OCI-M1 (cell line): ENCODE measurements at regions not wholly inside any gene's neighbourhood (a gene's known extent, or its start where the extent isn't known, plus 50 kb on each side); places are given as distances from the start of the nearest gene placed in this dataset.

Experiments used
- DNase-seq: peaks from one replicate; lab custom pipeline; 2025; lab: John Stamatoyannopoulos, UW

- DNase-seq = no peak
Measured at GRCh38 chr9:79210541-79211243, 361.1 kb upstream of the TLE4 start.

GRCh38 chr9:79213417-79214125, 358.2 kb upstream of the TLE4 start:
- DNase-seq = no peak

GRCh38 chr9:79215821-79216220, 355.9 kb upstream of the TLE4 start:
- DNase-seq = no peak

GRCh38 chr9:79220251-79220650, 351.5 kb upstream of the TLE4 start:
- DNase-seq = no peak

GRCh38 chr9:79220666-79221065, 351.1 kb upstream of the TLE4 start:
- no peak for DNase-seq

GRCh38 chr9:79221084-79221483, 350.7 kb upstream of the TLE4 start:
- no peak for DNase-seq

- DNase-seq = no peak
Measured at GRCh38 chr9:79222483-79222882, 349.3 kb upstream of the TLE4 start.

GRCh38 chr9:79224672-79225433, 346.9 kb upstream of the TLE4 start:
- no peak for DNase-seq

- peak; percentile 40 for DNase-seq
Measured at GRCh38 chr9:79233542-79233941, 338.2 kb upstream of the TLE4 start.

- no peak for DNase-seq
Measured at GRCh38 chr9:79236466-79236865, 335.3 kb upstream of the TLE4 start.

- no peak for DNase-seq
Measured at GRCh38 chr9:79237861-79238260, 333.9 kb upstream of the TLE4 start.

GRCh38 chr9:79240774-79241173, 331.0 kb upstream of the TLE4 start:
- no peak for DNase-seq

- peak; percentile 27 for DNase-seq
Measured at GRCh38 chr9:79242489-79242888, 329.3 kb upstream of the TLE4 start.

GRCh38 chr9:79246170-79246569, 325.6 kb upstream of the TLE4 start:
- no peak for DNase-seq

GRCh38 chr9:79247021-79247420, 324.7 kb upstream of the TLE4 start:
- no peak for DNase-seq

GRCh38 chr9:79250806-79251205, 321.0 kb upstream of the TLE4 start:
- DNase-seq = no peak

GRCh38 chr9:79254900-79255650, 316.7 kb upstream of the TLE4 start:
- peak; percentile 1 for DNase-seq

- DNase-seq = no peak
Measured at GRCh38 chr9:79255651-79256260, 316.0 kb upstream of the TLE4 start.

GRCh38 chr9:79256691-79257213, 315.0 kb upstream of the TLE4 start:
- no peak for DNase-seq

- DNase-seq = no peak
Measured at GRCh38 chr9:79257228-79257781, 314.5 kb upstream of the TLE4 start.

- DNase-seq = no peak
Measured at GRCh38 chr9:79257790-79258351, 313.9 kb upstream of the TLE4 start.
